Neural progenitor cell (in vitro differentiated cells): ENCODE measurements at regions not wholly inside any gene's neighbourhood (a gene's known extent, or its start where the extent isn't known, plus 50 kb on each side); places are given as distances from the start of the nearest gene placed in this dataset.

ENCODE experiments used
- CTCF ChIP-seq: fragments of 200-600 bp; sonication (generic); IDR thresholded peaks from 2 replicates; pipeline ENCODE4 v1.5.1; 2017; ENCODE audit warnings: antibody characterized with exemption, mild to moderate bottlenecking
- EZH2 ChIP-seq: fragments of 200-600 bp; sonication (generic); IDR thresholded peaks from 2 replicates; pipeline ENCODE4 v1.6.1; 2017; ENCODE audit warnings: antibody characterized with exemption, mild to moderate bottlenecking, moderate library complexity

- TF ChIP-seq EZH2 (no peak), CTCF (no peak)
Observed at GRCh38 chr5:145283141-145283810, 551.9 kb downstream of the PRELID2 start.
